ENCODE measurements at regions not wholly inside any gene's neighbourhood (a gene's known extent, or its start where the extent isn't known, plus 50 kb on each side); places are given as distances from the start of the nearest gene placed in this dataset.
A peak's percentile ranks its signal among the peaks of the same experiment; 100 is the strongest.

GRCh38 chr3:191750618-191751017 lies 289.7 kb downstream of the PYDC2 start:
- no peak for DNase-seq

GRCh38 chr3:191753196-191753595 lies 292.2 kb downstream of the PYDC2 start:
- DNase-seq, result no peak

- DNase-seq, result no peak
Observed at GRCh38 chr3:191761906-191762305, 300.9 kb downstream of the PYDC2 start.

- no peak for DNase-seq
Observed at GRCh38 chr3:191762323-191762960, 301.5 kb downstream of the PYDC2 start.

GRCh38 chr3:191768421-191768820 lies 307.5 kb downstream of the PYDC2 start:
- no peak for DNase-seq

GRCh38 chr3:191770541-191770940 lies 309.6 kb downstream of the PYDC2 start:
- DNase-seq, result peak; percentile 25

GRCh38 chr3:191774485-191774884 lies 313.5 kb downstream of the PYDC2 start:
- DNase-seq, result no peak

GRCh38 chr3:191775451-191776233 lies 314.7 kb downstream of the PYDC2 start:
- DNase-seq, result no peak

- no peak for DNase-seq
Observed at GRCh38 chr3:191781044-191781443, 320.1 kb downstream of the PYDC2 start.

GRCh38 chr3:191783024-191783423 lies 322.1 kb downstream of the PYDC2 start:
- no peak for DNase-seq

GRCh38 chr3:191790934-191791333 lies 330.0 kb downstream of the PYDC2 start:
- no peak for DNase-seq

- no peak for DNase-seq
Observed at GRCh38 chr3:191792580-191792979, 331.6 kb downstream of the PYDC2 start.

GRCh38 chr3:191795196-191795595 lies 334.2 kb downstream of the PYDC2 start:
- no peak for DNase-seq

GRCh38 chr3:191797271-191797670 lies 336.3 kb downstream of the PYDC2 start:
- DNase-seq, result no peak

- DNase-seq, result no peak
Observed at GRCh38 chr3:191802671-191803070, 341.7 kb downstream of the PYDC2 start.

- DNase-seq, result no peak
Observed at GRCh38 chr3:191804935-191805334, 344.0 kb downstream of the PYDC2 start.

- no peak for DNase-seq
Observed at GRCh38 chr3:191808073-191808472, 347.1 kb downstream of the PYDC2 start.

- no peak for DNase-seq
Observed at GRCh38 chr3:191809326-191809949, 348.5 kb downstream of the PYDC2 start.

- DNase-seq, result no peak
Observed at GRCh38 chr3:191813245-191813644, 352.3 kb downstream of the PYDC2 start.

GRCh38 chr3:191848818-191849217 lies 387.9 kb downstream of the PYDC2 start:
- no peak for DNase-seq

- DNase-seq, result no peak
Observed at GRCh38 chr3:191859531-191859930, 398.6 kb downstream of the PYDC2 start.

GRCh38 chr3:191869738-191870415 lies 408.9 kb downstream of the PYDC2 start:
- no peak for DNase-seq

- DNase-seq, result no peak
Observed at GRCh38 chr3:191873736-191874135, 412.8 kb downstream of the PYDC2 start.

GRCh38 chr3:191882289-191882688 lies 421.3 kb downstream of the PYDC2 start:
- no peak for DNase-seq

Measured in femur (tissue), 1 donor.